ENCODE measurements at regions not wholly inside any gene's neighbourhood (a gene's known extent, or its start where the extent isn't known, plus 50 kb on each side); places are given as distances from the start of the nearest gene placed in this dataset.
A peak's percentile ranks its signal among the peaks of the same experiment; 100 is the strongest.

DNA sequence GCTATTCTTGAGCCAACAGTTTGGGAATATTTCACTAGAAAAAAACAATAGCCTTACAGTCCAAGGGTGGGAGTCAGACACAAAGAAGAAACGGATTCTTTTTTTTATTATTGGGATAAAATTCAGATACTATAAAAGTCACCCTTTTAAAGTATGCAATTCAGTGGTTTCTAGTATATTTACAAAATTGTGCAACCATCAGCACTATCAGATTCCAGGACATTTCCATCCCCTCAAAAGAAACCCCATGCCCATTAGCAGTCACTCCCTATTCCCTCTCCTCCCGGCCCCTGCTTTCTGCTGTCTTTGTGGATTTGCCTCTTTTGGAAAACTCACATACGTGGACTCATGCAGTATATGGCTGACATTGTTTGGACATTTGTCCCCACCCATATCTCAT is 134.4 kb downstream of the C16orf95 start:
- DNase-seq (ENCODE audit: low read depth) = no peak

DNA sequence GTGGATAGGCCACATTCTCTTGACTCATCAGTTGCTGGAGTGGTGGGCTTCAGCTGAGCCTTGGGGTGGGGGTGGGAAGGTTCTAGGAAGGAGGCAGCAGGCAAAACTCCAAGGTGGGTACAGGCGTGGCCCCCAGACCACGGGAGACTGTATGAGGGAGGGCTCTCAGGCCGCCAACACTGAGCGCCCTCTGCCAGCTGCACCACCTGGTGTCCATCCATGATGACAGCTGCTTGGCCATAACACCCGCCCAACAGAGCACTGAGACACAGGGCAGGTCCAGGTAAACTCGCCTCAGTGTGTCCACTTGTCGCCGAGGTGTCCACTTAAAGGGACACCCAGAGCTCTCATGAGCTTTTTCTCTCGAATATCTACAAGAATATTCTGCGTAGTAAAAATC is 133.5 kb downstream of the C16orf95 start:
- DNase-seq (ENCODE audit: low read depth) = no peak

DNA sequence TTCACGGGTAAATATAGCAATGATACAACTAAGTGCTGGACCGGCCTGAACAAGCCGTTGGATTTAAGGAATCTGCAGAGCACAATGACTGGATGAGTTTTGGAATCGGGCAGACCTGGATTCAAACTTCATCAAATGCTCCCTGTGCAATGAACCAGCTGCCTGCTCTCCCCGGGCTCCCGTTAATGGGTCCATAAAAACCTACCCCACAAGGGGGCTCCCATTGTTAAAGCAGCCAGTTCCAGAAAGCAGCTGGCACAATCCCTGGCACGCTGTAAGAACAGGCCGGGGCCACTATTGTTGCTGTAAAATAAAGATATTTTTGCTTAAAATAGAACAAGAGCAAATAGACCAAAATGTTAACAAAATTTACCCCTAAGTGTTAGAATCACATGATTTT is 131.9 kb downstream of the C16orf95 start:
- DNase-seq (ENCODE audit: low read depth) = no peak

DNA sequence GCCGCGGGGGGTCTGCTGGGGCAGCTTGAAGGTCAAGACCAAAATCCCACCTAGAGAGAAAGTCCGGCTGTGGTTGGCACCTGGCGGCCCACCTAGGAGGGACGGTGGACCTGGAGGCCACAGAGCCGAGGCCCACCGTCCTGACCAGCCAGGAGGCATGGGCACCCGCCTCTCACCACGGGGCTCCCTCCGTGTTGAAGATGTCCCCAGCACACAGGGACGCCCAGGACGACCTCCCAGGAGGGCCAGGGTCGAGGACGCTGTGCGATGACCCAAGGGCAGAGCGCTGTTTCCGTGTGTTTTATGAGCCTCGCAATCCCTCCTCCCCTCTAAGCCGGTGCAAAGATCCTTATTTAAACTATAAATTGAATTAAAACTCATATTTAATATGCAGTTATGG is 131.2 kb downstream of the C16orf95 start:
- no peak for DNase-seq (ENCODE audit: low read depth)

DNA sequence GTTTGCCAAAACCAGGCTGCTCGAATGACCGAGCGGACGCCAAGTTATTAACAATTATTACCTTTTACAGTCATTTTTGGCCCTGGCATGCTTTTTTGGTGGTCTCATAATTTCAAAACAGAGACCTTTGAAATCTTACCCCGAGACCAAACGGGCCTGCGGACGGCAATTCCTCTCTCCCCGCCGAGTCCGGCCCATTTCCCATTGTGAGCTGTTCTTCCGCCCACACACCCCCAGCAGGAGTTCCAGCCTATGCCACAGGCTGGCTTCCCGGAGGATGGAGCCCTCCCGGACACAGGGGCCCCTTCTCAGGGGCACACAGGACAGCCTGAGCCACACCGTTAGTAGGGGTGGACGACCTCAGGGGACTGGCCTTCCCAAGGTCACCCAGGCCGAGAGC is 130.7 kb downstream of the C16orf95 start:
- DNase-seq (ENCODE audit: low read depth) = no peak

DNA sequence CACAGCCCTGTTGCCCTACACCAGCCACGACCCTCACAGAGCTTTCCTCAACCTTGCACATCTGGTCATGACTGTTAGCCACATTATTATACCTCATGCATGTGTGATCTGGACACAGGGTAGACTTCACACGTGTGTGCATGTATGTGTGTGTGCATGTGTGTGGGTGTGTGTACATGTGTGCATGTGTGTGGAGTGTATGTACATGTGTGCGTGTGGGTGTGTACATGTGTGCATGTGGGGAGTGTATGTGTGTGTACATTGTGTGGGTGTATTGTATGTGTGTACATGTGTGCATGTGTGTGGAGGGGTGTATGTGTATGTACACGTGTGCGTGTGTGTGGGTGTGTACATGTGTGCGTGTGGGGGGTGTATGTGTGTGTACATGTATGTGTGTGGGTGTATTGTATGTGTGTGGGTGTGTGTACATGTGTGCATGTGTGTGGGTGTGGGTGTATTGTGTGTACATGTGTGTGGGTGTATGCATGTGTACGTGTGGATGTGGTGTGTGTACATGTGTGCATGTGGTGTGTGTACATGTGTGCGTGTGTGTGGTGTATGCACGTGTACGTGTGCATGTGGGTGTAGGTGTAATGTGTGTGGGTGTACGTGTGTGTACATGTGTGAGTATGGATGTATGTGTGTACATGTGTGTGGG is 130.2 kb downstream of the C16orf95 start:
- no peak for DNase-seq (ENCODE audit: low read depth)

DNA sequence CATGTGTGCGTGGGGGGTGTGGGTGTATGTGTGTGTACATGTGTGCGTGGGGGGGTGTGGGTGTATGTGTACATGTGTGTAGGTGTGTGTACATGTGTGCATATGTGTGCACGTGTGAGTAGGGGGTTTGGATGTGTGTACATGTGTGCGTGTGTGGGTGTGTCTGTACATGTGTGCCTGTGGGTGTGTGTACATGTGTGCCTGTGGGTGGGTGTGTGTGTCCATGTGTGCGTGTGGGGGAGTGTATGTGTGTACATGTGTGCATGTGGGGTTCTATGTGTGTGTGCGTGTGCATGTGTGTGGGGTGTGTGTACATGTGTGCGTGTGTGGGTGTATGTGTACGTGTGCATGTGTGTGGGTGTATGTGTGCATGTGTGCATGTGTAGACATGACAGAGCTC is 129.1 kb downstream of the C16orf95 start:
- DNase-seq (ENCODE audit: low read depth) = no peak

DNA sequence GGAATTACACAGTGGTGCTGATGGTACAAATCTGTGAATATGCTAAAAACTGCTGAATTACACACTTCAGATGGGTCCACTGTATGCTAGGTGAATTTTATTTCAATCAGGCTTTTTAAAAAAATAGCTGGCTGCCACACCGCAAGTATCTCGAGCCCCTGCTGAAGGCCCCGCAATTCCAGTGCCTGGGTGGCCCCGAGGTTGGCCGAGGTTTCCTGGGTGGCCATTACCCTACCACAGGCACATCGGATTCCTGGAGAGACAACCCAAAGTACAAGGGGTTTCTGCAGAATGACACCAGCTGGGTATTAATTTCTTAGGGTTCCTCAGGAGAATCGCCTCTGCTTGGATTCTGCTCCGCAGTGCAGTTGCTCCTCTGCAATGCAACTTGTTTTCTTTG is 127.8 kb downstream of the C16orf95 start:
- DNase-seq (ENCODE audit: low read depth) = no peak

DNA sequence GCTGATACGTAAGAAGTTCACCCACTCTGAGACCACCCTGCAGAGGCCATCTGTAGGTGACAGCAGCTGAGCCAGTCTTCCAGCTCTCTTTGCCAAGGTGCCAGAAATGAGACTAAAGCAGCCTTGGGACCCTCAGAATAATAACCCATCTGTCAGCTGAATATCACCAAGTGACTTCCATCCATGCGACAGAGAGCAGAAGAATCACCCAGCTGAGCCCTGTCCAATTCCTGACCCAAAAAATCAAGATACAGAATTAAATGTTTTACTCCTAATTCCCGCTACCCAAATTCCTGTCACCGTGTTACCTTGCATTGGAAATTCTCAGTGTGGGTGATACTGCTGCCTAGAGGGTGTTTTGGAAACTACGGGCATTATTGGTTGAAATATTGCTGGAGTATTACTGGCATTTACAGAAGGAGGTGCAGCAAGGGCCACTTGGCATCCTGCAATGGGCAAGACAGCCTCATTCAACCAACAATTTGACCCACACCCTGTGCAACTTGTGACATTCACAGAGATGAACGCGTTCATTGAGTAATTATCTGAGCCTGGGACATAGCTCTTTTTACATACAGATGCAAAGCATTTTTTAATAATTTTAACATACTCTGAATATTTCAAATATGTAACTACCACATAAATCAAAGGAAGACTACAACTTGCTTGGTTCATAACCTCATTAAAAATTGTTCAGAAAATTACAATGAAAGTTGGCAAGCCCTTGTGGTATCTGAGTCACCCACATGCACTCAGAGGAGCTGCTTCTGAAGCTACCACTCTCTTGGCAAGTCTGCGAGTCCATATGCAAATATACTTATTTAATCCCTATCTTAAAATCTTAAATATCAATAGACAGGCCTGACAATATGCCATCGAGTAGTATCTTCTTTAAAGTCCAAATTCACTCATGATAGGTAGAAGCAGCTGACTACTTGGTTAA is 126.6 kb downstream of the C16orf95 start:
- no peak for DNase-seq (ENCODE audit: low read depth)

DNA sequence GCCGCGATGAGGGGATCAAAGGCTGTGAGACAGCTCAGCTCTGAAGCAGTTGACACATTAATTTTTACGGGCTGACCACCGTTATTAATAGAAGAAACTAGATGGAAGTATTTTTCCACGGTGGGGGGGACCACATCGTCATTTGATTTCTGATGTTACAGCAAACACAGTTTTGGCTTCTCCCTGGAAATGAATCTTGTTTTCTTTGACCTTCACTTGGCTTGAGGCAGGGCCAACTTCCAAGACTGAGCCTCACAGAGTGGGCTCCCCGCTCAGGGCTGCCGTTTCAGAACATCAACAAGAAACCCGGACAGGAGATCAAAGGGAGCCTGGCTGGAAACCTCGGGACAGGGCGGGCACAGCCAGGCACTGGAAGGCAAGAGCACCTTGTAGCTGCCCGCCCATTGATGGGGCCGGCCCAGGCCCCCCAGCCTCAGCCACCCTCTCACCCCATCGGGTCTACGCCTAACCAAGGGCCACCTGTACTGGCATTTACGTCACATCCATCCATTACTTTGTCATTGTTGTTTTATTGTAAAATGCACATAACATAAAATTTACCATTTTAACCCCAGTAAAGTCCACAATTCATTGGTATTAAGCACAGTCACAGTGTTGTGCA is 124.6 kb downstream of the C16orf95 start:
- DNase-seq (ENCODE audit: low read depth) = no peak

DNA sequence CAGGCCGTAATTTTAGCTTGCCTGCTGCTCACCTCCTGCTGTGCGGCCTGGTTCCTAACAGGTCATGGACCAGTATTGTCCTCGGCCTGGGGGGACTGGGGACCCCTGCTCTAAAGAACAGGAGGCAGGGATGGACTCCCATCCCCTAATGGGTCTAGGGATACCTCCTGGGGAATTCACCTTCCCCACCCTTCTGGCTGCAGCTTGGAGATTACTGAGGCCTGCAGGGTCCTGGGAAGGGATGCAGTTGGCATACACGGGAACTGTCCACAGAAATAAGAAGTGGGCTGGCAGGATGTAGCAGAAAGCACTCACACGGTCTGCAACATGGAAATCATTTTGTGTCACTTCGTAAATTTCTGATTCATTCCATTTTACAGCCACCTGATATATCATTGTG is 123.0 kb downstream of the C16orf95 start:
- DNase-seq (ENCODE audit: low read depth) = no peak

DNA sequence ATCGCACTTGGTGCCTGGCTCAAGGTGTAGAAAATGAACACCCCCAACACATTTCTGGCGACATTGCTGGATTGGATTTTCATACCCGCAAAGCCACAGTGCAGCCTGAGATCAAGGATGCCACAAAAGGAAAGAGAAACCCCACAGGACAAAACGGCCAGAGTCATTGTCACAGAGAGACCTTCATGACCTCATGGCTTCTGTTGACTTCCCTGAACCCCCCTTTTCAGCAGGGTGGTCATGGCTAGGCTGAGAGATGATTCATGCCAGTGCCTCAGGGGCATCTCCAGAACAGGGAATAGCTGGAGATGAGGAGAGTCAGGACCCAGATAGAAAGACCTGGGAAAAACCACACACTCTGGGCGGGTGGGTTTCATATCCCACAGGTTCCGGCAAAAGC is 122.0 kb downstream of the C16orf95 start:
- no peak for DNase-seq (ENCODE audit: low read depth)

DNA sequence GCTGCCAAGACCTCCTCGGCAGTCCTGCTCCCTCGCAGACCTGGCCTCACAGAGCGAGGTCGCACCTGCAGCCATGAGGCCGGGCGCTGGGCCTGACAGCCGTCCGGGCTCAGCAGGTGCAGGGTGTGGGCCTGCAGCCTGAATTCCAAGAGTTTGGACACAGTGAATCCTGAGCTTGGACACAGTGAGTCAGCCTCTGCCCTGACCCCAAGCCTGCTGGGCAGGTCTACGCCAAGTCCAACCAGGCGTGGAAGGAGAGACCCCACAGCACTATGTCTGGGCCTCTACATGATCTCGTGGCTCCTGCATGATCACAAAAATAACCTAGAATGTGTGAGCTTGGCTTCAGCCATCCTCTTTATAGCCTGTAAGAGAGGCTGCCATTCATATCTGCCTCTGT is 121.0 kb downstream of the C16orf95 start:
- no peak for DNase-seq (ENCODE audit: low read depth)

DNA sequence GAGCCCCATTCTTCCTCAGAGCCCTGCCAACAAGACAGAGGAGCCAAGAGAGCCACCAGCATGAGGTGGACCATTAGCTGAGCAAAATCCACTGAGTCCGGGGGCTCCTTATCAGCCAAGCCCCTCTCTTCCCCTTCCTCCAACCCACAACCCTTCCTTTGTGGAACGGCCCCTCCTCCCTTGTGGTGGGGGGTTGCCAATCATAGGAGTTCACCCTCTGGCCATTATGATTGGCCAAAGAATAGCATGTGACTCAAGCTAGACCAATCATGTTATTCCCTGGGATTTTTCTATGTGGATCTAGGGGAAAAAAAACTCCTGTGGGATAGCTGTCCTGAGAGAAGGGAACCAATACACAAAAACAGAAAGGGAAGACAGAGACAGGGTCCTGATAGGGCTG is 120.5 kb downstream of the C16orf95 start:
- no peak for DNase-seq (ENCODE audit: low read depth)

DNA sequence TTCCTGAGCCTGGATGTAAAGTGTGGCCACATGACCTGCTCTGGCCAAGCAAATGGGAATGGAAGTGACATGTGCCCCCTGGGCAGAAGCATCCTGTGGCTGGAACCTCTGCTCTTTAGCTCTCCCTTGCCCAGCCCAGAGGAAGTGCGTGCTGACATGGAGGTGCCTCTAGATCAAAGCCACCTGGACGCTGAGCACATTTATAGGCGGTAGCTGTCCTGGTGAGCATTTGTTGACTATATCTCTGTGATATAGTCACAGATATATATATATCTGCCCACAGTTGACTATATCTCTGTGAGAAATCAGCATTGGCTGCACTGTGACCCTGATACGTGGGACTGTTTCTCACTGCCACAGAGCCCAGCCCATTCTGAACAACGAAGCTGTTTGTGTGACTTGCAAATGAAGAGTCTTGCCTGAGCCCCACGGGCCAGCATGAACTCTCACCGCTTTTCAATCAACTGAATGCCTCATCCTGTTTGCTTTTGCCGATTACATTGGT is 118.8 kb downstream of the C16orf95 start:
- DNase-seq (ENCODE audit: low read depth) = no peak

DNA sequence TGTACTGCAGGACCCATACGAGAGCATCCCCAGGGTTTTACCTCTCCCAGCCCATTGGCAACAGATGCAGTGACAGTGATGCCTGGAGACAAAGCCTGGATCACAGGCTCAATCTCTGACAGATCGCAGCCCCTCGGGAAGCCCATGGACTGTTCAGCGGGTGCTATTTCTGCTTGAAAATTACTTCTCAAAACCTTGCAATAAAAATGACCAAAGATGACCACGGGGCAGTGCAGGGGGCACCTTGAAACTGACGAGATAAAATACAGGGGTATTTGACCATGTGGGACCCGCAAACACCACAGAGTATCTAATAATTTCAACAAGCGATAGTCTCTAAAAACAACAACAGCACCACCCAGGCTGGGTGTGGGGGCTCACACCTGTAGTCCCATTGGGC is 118.3 kb downstream of the C16orf95 start:
- DNase-seq (ENCODE audit: low read depth) = no peak

DNA sequence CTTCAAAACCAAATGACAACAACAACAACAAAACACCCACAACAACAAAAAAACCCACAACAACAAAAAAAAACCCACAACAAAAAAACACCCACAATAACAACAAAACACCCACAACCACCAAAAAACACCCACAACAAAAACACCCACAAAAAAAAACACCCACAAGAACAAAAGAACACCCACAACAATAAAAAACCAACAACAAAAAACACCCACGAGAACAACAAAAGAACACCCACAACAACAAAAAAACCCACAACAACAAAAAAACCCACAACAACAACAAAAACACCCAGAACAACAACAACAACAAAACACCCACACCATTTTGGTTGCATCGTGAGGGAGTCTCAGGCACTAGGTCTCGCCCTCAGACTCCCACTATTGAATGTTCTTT is 117.8 kb downstream of the C16orf95 start:
- DNase-seq (ENCODE audit: low read depth) = no peak

DNA sequence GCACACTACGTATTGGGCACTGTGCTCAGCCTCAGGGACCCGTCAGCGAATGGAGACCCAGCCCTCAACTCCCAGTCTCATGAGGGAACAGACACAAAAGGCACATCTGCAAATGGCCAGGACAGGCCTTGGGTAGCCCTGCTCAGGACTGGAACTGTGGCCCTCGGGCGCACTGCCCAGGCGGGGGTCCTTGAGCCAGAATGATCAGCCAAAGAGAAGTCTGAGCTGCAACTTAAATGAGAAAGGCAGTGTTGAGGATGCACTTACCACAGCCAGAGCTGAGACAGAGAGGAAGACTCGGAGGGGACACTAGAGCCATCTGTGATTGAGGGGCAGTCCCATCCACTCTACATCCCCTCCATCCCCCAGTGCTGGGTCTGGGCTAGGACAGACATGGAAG is 117.3 kb downstream of the C16orf95 start:
- DNase-seq (ENCODE audit: low read depth) = no peak

DNA sequence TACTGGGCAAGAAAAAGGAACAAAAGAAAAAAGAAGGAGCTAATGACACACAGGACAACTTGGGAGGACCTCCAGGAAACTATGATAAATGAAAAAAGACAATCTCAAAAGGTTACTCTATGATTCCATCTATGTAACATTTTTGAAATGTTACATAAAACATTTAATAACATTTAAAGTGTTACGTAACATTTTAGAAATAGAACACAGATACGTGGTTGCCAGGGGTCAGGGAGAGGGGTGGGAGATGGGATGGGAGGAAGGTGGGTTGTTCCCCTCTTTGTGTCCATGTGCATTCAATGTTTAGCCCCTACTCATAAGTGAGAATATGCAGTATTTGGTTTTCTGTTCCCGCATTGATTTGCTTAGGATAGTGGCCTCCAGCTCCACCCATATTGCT is 116.6 kb downstream of the C16orf95 start:
- no peak for DNase-seq (ENCODE audit: low read depth)

DNA sequence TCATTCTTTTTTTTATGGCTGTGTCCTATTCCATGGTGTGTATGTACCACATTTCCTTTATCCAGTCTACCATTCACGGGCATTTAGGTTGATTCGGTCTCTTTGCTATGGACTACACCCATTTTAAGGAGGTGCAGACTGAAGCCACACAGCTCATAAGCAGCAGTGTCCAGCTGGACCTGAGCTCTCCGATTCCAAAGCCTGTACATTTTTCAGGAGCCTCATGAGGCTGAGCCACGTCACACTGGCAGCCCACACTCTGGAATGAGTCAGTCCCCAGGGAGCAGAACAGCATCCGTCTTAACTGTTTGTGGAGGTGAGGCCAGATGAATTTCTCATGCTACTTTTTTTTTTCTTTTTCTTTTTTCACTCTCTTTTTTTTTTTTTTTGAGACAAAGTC is 116.1 kb downstream of the C16orf95 start:
- peak; percentile 99 for DNase-seq (ENCODE audit: low read depth)

DNA sequence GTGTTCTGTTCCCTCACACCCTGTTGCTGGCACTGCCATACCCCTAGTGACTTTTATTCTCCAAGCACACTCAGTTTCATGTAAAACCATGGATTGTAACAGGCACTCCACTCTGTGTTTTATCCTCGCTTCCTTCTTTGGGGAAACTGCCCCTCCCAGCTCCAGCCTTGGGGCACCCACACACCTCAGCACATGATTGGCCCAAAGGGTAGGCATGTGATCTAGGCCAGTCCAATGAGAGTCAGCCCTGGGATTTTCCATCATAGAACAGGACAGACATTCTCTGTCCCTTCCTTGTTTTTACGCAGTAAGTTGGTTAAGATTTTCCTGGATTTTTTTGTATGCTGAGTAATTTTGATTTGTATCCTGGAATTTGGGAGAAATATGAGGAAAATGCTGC is 115.4 kb downstream of the C16orf95 start:
- no peak for DNase-seq (ENCODE audit: low read depth)

DNA sequence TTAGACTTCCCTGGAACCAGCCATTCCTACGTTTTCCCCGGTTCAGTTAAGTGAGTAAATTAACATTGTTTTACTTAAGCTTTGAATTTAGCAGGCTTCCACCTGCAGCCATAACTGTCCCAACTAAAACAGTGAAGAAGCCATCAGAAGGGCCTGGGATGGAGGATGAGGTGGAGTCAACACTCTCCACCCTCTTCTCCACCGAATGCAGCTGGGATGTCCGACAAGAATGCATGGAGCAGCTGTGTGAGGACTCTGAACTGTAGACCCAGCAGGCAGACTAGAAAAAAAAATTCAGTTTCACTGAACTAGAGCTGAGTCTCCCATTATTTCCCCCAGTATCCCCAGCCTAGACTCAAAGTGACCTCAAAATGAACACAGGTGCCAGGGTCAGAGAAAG is 114.8 kb downstream of the C16orf95 start:
- DNase-seq (ENCODE audit: low read depth) = no peak

DNA sequence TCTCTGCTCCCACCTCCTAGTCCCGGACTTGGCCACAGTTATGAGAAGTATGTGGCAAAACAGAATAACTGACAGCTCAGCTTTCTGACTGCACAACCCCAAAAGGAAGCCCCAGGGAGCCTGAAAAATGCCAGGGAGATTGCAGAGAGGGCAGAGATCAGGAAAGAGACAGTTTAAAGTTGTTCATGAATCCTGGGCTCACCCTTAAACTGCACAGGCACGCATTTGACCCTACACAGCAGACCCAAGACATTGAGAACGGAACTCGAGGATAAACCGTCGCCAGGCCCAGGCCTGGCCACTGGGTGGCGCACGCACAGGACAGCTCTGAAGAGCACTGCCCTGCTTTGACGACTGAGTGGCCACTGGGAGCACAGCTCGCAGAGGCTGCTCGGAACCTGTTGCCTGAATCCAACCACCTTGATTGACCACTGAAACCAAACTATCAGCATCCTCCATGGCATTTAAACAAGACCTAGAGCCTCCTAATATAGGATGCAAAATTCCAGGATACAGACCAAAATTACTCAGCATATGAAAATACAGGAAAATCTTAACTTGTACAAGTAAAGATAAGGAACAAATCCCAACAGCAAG is 114.0 kb downstream of the C16orf95 start:
- DNase-seq (ENCODE audit: low read depth) = peak; percentile 96
